Germinal center (tissue), 1 donor: ENCODE measurements at regions not wholly inside any gene's neighbourhood (a gene's known extent, or its start where the extent isn't known, plus 50 kb on each side); places are given as distances from the start of the nearest gene placed in this dataset.

Experiments
- DNase-seq: peaks from one replicate; pipeline ENCODE4 v3.0.0; 2012; ENCODE audit warnings: mixed read lengths, low spot score

GRCh38 chr20:23167431-23167830, 81.3 kb upstream of the CD93 start:
- DNase-seq: no peak

GRCh38 chr20:23166563-23166962, 80.4 kb upstream of the CD93 start:
- no peak for DNase-seq

GRCh38 chr20:23165964-23166363, 79.8 kb upstream of the CD93 start:
- DNase-seq: no peak

- no peak for DNase-seq
Measured at GRCh38 chr20:23165307-23165750, 79.2 kb upstream of the CD93 start.

- no peak for DNase-seq
Measured at GRCh38 chr20:23164176-23164601, 78.1 kb upstream of the CD93 start.

- no peak for DNase-seq
Measured at GRCh38 chr20:23163562-23163961, 77.4 kb upstream of the CD93 start.

- no peak for DNase-seq
Measured at GRCh38 chr20:23162887-23163286, 76.8 kb upstream of the CD93 start.

GRCh38 chr20:23161968-23162696, 76.0 kb upstream of the CD93 start:
- DNase-seq: no peak

- no peak for DNase-seq
Measured at GRCh38 chr20:23161244-23161891, 75.2 kb upstream of the CD93 start.

- no peak for DNase-seq
Measured at GRCh38 chr20:23160536-23161243, 74.6 kb upstream of the CD93 start.

GRCh38 chr20:23159947-23160318, 73.8 kb upstream of the CD93 start:
- no peak for DNase-seq

- DNase-seq: no peak
Measured at GRCh38 chr20:23159256-23159946, 73.3 kb upstream of the CD93 start.

- DNase-seq: no peak
Measured at GRCh38 chr20:23157734-23158133, 71.6 kb upstream of the CD93 start.

GRCh38 chr20:23156842-23157423, 70.8 kb upstream of the CD93 start:
- DNase-seq: no peak

- DNase-seq: no peak
Measured at GRCh38 chr20:23156170-23156841, 70.2 kb upstream of the CD93 start.

GRCh38 chr20:23155141-23155590, 69.0 kb upstream of the CD93 start:
- no peak for DNase-seq

- DNase-seq: no peak
Measured at GRCh38 chr20:23153696-23154341, 67.7 kb upstream of the CD93 start.

GRCh38 chr20:23152902-23153301, 66.8 kb upstream of the CD93 start:
- no peak for DNase-seq

- no peak for DNase-seq
Measured at GRCh38 chr20:23152308-23152892, 66.3 kb upstream of the CD93 start.

- DNase-seq: no peak
Measured at GRCh38 chr20:23151885-23152284, 65.8 kb upstream of the CD93 start.
